ENCODE measurements at regions not wholly inside any gene's neighbourhood (a gene's known extent, or its start where the extent isn't known, plus 50 kb on each side); places are given as distances from the start of the nearest gene placed in this dataset.
"Not testable (repeated sequence)": the region's sequence is repeated elsewhere in the genome, so short reads cannot be mapped to it uniquely, and the experiment has no call there.

DNA sequence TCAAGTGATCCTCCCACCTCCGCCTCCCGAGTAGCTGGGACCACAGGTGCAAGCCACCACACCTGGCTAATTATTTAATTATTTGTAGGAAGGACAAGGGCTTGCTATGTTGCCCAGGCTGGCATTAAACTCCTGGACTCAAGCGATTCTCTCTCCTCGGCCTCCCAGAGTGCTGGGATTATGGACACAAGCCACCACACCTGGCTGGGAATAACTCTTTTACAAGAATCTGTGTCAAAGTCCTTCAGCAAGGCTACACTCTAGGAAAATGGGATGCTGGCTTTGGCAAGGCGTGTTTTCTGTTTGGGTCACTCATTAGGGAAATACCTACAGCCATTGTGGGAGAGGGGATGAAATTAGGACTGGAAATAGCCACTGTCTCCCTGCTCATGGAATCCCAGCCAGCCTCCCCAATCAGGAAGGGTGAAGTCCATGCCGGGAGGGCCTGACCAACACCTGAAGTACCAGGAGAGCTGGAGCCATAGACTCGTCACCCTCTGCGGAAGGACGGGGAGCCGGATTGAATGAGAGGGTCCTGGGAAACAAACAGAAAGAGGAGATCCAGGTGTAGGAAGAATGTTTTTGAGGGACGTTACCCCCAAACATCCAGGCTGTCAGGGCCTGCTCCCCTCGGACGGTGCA, 72.2 kb upstream of the MYL10 start:
- no peak for ATAC-seq
- DNase-seq = no peak
- intact Hi-C loops (cut with DNase I) = no loop called here

DNA sequence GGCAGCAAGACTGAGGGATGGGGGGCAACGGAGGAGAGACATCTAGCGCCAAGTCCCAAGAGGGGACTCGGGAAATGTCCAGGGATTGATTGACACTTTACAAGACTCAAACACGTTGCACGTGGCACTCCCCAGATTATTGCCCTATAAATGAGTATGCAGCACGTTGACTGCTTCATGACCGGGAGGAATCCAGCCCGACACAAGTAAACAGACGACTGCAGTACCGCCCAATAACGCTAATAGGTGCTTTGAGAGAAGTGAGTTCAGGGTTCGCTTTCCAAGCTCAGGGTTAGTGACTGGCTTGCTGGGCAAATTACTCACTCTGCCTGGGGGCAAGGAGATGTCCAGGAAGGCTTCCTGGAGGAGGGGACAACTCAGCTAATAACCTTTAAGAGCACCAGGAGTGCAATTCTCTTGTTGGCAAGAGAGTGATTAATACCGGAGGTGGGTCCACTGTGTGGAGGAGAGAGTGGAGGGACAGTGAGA, 73.3 kb upstream of the MYL10 start:
- intact Hi-C loops (cut with DNase I) = no loop called here
- no peak for DNase-seq
- no peak for ATAC-seq

DNA sequence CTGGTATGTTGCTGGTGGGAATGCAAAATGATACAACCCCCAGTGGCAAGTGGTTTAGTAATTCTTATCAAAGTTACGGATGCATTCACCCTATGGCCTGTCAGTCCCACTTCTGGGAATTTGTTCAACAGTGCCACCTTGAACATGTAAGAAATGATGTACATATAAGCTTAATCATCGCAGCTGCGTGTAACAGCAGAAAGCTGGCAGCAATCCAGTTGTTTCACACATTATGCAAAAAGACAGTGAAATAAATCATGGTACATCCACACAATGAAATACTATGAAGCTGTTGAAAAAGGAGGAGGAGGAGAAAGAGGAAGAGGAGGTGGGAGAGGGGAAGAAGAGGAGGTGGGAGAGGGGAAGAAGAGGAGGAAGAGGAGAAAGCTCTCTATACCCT, 76.2 kb upstream of the MYL10 start:
- intact Hi-C loops (cut with DNase I) = no loop called here
- DNase-seq = no peak
- no peak for ATAC-seq

DNA sequence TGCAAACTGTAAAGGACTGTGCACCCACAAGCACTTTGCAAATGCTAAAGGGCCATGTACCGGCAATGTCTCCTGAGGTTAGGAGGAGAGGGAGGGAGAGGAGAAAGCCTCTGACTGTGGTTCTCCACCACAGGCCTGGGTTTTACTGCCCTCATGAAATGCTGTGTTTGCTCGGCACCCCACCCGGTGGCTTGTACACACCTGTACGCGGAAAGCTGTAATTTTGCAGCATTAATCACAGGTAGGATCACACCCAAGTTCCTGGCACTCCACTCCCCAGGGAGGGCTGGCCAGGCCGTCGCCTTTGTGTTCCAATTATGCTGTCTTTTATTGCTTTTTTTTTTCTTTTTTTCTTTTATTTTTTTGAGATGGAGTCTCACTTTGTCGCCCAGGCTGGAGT, 78.5 kb upstream of the MYL10 start:
- DNase-seq (no peak), ATAC-seq (no peak)
- intact Hi-C loops (cut with DNase I) = no loop called here

DNA sequence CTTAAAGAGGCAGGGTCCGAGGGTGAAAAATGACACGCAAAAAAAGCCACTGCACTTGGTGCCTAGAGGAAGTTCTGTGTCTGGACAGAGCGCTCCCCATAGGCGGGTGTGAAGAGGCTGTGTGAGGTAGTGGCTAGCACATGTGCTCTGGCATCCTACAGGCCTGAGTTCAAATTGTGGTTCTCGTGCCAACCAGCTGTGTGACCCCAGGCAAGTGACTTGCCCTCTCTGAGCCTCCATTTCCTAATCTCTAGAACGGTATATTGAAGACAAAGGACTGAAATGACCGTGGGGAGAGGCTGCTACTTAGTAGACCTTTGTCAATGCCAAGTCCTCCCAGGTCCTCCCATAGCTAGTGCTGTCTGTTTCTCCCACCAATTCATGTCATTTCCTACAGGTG, 79.1 kb upstream of the MYL10 start:
- intact Hi-C loops (cut with DNase I) = no loop called here
- DNase-seq = no peak
- ATAC-seq = no peak

DNA sequence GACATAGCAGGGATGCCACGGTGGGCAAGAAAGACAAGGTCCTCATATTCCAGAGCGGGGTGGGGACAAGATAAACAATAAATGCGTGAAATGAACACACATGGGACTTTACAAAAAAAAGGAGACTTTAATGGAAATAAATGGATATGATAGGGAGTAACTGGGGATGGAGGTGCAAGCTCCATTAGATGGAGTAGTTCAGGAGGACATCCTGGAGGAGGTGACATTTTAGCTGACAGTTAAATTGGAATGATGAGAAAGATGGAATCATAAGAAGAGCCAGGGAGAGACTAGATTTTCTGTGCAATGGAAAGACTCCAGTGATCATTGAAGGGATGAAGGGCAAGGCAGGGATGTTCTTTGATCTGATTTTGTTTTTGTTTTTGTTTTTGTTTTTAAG, 83.6 kb upstream of the MYL10 start:
- ATAC-seq (no peak), DNase-seq (no peak)
- intact Hi-C loops (cut with DNase I) = no loop called here

DNA sequence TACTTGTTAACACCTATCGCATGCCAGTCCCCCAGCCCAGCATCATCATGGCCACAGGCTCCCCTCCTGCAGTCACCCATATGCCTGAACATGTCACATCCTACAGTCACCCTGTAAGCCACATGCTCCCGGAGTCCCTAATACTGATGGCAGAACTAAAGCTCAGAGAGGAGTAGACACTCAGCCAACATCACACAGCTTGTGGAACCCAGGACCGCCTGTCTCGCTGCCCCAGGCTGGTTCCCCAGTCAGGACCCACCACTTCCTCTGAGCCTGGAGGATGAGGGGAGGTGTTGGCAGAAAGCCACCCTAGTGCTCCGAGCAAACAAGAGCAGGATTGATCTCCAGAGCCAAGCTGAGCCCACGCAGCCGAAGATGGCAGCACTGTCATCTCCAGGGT, 85.0 kb upstream of the MYL10 start:
- ATAC-seq (no peak), DNase-seq (no peak)
- intact Hi-C loops (cut with DNase I) = no loop called here

DNA sequence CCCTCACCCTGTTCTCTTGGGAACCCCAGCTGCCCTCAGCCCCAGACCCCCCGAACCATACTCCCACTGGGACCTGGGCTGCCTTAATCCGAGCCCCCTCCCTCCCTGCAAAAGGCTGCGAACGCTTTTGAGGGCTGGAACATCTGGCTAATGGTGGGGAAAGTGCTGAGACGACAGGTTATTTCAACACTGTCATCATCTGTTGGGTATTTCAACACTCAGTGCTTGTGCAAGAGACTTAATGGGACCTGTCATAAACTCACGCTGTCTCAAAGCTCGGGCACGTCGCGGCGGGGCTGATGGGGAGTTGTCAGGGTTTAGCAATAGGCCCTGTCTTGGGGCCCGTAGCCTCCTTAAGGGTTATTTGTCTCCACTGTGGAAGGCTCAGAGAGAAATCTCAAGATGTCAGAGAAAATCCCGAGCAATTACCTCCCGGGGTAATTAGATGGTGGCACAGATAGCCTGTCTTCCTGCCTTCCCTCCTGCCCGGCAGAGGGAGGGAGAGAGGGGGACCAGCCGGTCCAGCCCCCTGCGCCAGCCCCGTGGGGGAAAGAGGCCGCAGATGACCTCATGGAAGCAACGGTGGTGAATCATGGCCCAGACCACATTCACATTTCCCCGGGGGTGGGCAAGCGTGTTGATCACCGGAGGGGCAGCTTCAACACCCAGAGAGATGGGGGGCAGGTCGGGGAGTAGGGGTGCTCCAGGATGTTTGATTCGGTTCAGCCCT, 88.7 kb upstream of the MYL10 start:
- ATAC-seq (peak; percentile 84 to 91), DNase-seq (peak; percentile 64)
- intact Hi-C loops (cut with DNase I) = no loop called here

DNA sequence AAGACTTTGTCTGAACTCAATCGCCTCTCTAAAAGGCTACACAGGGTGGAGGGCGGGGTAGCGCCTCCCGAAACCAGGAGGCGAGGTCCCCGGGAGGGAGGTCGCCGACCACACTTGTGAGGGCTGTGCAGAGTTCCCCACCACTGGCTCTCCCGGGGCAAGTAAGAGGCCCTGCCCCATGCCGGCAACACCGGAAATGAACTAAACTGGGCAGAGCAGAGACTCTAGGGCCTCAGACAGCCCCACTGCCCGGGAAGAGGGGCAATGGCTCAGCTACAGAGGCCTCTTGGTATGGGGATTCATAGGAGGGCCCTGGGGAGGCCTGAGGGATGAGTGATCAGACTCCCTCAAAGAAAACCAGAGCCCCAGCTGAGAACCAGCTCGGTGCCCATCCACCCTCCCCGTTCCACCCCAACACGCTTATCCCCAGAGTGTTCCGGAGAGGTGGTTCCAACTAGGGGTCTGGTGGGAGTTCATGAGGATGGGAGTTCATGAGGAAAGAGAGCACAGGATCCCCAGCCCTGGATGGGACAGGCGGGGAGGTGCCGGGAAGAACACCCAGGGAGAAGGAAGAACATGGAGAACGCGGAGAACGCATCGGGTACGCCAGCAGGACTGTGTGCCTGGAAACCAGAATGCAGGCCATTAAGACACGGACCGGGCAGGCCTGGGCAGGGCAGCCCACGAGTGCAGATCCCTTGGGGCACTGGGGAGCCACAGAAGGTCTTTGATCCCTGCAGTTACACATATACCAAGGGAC, 89.4 kb upstream of the MYL10 start:
- DNase-seq (no peak), ATAC-seq (peak in 1 of 2 donors; percentile 26)
- intact Hi-C loops (cut with DNase I) = no loop called here

DNA sequence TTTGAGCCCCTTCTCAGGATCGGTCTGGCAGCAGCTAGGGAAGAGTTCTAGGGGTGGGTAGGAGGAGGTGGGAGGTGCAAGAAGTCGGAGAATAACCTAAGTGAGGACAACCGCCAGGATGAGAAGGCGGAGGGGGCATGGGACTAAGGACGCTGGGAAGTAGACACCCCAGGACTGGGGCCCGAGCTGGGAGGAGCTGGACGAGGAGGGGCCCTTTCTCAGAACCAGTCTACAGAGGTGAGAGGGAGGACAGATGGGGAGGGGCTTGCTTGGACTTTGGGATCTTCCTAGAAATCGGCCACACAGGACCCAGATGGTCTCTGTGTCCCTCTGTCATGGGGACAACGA, 90.0 kb upstream of the MYL10 start:
- no peak for DNase-seq
- intact Hi-C loops (cut with DNase I) = no loop called here
- ATAC-seq = no peak

DNA sequence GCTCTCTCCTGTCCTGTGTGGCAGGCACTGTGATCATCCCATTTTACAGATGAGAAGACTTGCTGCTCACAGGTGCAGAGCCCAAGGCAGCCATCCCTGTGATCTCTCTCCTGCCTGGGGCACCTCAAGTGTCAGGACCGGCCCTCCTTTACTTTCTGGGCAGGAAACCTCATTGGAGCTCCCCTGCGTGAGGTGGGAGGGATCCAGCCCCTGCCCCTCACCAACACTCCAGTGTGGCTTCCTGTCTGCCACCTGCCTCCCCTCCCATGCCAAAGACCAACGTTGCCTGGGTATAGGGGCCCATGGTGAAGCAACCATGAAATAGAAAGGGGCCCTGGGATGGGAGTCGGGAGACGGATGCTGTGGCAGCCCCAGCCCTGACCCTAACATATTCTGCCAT, 91.2 kb upstream of the MYL10 start:
- DNase-seq = no peak
- intact Hi-C loops (cut with DNase I) = no loop called here
- ATAC-seq = no peak

DNA sequence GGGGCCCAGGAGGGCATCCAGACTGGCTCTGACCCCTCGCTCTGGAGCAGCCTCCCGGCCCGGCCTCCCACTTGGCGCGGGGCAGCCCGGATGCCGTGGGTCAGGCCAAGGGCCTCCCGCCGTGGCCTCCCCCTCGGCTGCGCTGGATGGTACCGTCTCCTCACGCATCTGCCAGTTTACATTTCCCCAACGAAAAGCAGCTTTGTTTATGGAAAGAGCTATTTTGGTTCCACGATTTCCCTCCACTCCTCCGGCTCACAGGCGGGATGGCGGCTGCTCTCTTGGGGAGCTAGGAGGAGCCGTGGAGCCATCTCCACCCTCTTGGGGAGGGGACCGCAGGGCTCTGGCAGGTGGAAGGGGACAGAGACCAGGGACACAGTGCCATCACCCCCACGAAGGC, 93.2 kb upstream of the MYL10 start:
- ATAC-seq (no peak), DNase-seq (no peak)
- intact Hi-C loops (cut with DNase I) = no loop called here

DNA sequence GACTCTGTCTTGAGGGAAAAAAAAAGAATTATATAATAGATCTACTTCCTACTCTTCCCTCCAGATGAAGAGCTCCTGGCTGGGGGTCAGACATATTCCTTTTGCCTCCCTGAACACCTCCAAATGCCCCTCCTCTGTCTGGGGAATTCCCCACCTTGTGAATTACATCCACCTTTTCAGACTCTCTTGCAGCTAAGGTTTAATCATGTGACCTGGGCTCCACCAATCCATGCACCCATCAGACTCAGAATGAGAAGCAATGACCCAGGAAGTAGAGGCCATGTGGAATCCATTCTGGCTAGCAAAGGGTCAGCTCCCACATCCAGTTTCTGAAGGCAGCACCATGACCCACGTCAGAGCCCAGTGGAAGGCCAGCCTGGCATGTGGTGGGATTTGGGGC, 93.6 kb upstream of the CUX1 start:
- ATAC-seq (no peak), DNase-seq (no peak)
- intact Hi-C loops (cut with DNase I) = no loop called here

DNA sequence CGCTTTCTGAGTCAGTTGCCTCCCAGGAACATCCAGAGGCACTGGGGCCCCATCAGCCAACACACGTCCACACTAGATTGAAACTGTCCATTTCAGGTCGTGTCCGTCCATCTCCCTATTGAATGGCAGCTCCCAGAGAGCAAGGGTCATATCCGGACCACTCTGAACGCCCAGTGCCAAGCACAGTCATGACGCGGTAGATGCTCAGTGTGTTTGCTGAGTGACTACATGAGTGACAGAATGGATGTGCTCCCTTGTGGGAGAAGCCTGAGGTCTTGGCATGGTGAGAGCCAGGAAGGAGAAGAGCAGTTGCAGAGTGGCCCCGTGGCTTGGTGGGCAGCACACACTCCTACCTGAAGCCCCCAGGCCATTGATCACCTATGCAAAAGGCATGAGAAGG, 92.5 kb upstream of the CUX1 start:
- ATAC-seq = no peak
- intact Hi-C loops (cut with DNase I) = no loop called here
- DNase-seq = no peak

DNA sequence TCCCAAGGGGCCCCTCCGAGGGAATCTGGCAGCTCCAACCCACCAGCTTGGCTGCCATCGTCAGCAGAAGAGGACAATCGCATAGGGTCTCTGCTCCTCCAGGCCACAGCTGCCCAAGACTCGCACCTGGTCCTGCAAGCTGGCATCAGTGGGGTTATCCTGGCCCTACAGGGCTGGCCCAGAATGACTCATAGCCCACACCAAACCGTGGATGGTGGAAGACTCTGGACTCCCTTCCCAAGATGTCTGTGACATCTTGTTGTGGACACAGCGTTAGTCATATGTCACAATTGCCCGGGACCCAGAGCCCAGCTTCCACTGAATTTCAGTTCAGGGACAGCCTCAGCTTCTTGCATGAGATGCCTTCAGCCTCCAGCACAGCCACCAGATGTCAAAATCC, 91.5 kb upstream of the CUX1 start:
- ATAC-seq = no peak
- intact Hi-C loops (cut with DNase I) = no loop called here
- no peak for DNase-seq

DNA sequence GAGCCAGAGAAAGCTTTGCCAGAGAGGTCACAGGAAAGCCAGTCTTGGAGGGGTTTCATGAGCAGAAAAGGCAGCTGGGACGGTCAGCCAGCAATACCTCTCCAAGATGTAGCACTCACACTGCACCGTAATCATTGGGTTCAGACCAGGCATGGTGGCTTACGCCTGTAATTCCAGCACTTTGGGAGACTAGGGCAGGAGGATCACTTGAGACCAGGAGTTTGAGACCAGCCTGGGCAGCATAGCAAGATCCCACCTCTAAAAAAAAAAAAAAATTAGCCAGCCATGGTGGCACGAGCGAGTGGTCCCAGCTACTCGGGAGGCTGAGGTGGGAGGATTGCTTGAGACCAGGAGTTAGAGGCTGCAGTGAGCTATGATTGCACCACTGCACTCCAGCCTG, 90.2 kb upstream of the CUX1 start:
- ATAC-seq (no peak), DNase-seq (no peak)
- intact Hi-C loops (cut with DNase I) = no loop called here

DNA sequence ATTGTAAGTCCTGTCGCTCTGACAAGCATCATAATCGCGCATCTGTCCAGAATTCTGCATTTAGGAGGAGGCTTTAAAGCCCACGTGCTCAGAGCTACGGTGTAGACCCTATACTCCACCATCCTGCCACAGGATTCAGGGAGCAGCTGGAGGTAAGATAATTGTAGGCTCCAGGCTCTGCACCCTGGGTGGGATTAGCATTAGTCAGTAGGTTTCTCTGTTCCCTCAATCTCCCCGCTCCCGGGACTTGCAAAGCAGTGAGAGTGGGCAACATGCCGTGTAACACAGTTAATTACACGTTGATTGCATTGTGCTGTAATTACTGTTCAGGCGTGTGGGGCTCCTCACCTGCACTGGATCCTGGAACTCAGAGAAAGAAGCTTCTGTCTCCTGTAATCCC, 89.3 kb upstream of the CUX1 start:
- intact Hi-C loops (cut with DNase I) = no loop called here
- DNase-seq = no peak
- no peak for ATAC-seq

DNA sequence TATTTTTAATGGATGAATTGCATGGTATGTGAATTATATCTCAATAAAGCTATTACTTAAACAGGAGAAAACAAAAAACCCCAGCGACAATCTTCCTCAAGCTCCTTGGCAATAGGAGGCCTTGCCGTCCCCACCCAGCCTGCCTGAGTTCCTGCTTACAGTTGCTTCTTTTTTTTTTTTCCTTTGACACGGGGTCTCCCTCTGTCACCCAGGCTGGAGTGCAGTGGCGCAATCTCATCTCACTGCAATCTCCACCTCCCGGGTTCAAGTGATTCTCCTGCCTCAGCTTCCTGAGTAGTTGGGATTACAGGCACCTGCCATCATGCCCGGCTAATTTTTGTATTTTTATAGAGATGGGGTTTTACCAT, 88.6 kb upstream of the CUX1 start:
- DNase-seq; ATAC-seq; intact Hi-C loops (cut with DNase I): not testable (repeated sequence)

DNA sequence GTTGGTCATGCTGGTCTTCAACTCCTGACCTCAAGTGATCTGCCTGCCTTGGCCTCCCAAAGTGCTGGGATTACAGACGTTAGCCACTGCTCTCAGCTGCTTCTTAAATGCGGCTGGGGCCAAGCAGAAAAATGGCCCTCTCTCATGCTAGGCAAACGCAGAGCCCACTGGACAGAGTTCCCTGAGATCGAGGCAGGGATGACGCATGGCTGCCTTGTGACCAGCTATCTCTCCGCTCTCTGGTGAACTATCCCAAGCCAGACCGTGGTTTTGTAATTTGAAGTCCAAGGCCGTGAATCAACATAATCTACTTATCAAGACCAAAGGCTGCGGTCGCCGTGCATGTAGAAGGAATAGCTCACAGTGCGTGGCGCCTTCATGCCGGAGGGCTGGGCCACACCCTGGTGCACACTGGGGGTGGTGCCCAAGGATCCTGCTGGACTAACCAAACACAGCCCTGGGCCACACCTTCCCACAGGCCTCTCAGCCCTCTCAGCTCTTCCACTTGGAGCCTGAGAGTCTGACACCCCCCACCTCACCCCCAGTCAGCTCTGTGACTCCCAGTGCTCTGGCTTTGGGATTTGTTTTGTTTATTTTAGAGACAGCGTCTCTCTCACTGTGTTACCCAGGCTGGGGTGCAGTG, 88.1 kb upstream of the CUX1 start:
- intact Hi-C loops (cut with DNase I) = no loop called here

DNA sequence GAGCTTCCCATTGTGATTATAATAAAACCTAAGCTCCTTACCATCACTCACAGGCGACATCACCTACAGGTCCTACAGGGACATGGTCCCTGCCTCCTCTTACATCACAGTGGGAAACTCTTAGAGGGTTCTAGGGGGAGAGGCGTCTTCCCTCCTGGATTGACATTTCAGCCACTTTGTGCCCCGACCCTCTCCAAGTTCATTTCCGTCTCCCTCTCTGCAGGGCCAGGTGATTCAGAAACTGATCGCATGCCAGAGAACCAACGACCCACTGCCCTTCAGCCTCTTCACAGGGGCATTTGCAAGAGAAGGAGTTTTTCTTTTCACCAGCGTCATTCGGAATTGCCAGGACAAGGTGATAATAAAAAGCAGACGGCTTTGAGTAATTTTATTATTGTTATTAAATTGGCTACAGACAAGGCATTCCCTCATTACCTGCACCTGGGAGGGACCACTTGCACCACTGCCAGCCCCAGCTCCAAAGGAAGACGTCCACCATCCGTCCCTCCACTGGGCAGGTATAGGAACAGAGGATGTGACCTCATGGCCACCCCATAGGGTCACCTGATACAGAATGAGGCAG, 85.8 kb upstream of the CUX1 start:
- intact Hi-C loops (cut with DNase I) = no loop called here
- DNase-seq = no peak
- no peak for ATAC-seq

More for the DNA sequence above, 88.1 kb upstream of the CUX1 start:
- no peak for ATAC-seq
- DNase-seq = no peak

Data from left cardiac atrium (tissue), 4 donors.